Right ventricle myocardium inferior (tissue), 1 donor: ENCODE measurements at regions not wholly inside any gene's neighbourhood (a gene's known extent, or its start where the extent isn't known, plus 50 kb on each side); places are given as distances from the start of the nearest gene placed in this dataset.

Experiments
- ATAC-seq: fragments of 200-7000 bp; cut with Tn5 transposase; one replicate; pipeline ENCODE4 v1.9.1; 2020; ENCODE audit warnings: mild to moderate bottlenecking, moderate library complexity
- DNase-seq: peaks from one replicate; pipeline ENCODE4 v3.0.0; 2021; ENCODE audit errors: missing footprints
- intact Hi-C: fragments of 100-400 bp; cut with DNase I; formaldehyde crosslinking; loops from one replicate; pipeline ENCODE4 v1.11.0; 2022
- donor health status: DM: no; HTN: yes; CAD: no; lungs with severe emphysema.

DNA sequence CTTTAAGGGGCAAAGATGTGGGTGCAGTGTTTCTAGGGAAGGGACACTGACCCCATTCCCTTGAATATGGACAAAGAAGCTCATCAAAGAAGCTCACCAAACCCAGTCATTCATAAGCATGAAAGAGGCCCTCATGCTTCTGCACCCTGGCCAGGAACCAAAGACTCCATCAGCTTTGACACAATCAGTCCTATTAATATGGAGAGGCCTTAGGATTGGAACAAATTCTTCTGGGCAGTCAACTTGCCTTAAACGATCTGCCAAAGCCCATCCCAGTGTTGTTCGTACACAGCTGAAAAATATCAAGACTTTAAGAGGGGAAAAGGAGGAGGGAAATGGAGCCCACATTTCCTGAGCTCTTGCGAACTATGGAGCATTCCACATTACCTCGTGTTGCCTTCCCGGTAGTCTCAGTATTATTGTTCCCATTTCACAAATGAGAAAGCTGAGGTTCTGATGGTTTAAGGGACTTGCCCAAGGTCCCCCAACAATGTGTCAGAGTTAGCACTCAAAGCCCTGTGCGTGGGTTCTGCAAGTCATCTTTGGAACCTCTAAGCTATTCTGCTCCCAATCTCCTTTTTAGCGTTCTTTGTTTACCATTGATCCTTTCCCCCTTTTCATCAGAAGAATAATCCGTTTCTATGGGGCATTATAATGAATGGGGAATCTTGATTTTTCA is 161.9 kb downstream of the ZBTB18 start:
- intact Hi-C loops, result no loop called here
- ATAC-seq (peak; percentile 76), DNase-seq (no peak)

DNA sequence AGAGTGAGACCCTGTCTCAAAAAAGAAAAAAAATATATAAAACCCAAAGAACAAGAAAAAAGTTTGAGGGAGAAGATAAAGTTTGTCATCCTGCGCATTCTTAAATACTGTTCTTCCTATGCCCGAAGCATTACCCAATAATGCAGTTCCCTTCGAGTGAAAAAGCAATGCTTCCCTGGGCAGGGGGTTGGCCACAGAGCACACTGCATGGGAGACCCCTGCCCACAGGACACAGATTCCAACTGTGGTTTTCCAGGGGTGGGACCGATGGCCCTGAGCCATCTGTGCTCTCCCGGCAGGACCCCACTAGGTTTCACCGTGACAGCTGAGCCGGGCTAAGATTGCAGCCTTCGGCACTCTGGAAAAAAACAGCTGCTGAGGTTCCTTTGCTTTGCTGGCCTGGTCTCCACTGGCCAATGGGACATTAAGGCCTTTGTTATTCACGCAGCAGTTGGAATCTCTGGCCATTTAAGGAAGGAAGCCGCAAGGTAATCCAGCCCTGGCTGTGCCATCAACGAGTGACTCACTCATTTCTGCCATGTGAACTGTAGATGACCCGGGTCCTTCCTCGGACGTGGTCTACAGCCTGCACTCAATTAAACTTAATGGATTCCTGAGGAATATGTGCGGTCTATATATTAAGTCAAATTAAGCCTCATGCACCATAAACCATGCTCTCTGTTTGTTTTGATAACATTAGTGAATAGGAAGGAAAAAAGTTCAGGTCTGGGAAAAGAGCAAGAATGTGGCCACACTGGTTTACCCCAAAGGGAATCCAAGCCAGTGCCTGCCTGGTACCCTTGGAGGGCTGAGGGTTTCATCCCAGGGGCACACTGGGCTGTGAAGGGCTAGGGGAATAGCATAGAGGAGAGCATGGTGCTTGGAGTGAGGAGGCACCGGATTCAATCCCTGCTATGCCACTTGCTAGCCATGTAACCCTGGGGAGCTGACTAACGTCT is 163.2 kb downstream of the ZBTB18 start:
- intact Hi-C loops, result no loop called here
- DNase-seq (no peak), ATAC-seq (peak; percentile 56)

DNA sequence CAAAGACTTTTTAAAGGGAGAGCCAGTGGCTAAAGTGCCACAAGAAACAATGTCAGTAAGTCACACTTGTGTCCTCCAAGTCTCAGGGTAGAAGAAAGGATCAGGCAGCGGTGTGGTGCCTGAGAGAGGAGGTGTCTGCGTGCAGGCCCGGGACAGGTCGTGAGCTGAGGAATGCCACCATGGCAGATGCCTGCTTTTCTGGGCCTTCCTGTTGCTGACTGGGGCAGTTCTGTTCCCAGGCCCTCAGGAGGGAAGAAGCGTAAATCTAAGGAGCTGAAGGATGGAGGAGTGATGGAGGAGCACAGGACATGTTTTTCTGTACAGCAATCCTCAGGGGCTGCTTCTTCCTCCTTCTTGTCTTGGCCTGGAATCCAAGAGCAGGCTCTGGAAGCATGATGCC is 165.8 kb downstream of the ZBTB18 start:
- intact Hi-C loops, result no loop called here
- ATAC-seq (no peak), DNase-seq (no peak)

DNA sequence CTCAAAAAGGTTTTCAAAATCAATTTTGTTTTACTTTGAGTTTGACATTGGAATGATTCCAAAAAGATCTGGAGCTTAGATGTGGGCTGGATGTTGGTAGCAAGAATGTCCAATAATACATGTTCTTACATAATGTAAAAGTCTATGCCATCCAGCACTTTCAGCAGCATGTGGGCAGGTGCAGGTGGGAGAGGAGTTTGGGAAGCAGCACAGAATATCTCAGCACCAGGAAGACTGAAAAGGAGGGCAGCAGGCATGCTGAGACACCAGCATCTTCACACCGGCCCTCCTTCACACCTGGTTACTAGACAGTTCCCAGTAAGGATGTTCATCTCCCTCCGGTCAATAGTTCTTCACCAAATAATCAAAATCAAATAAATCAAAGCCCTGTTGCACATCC is 166.6 kb downstream of the ZBTB18 start:
- DNase-seq (no peak), ATAC-seq (no peak)
- intact Hi-C loops, result no loop called here

DNA sequence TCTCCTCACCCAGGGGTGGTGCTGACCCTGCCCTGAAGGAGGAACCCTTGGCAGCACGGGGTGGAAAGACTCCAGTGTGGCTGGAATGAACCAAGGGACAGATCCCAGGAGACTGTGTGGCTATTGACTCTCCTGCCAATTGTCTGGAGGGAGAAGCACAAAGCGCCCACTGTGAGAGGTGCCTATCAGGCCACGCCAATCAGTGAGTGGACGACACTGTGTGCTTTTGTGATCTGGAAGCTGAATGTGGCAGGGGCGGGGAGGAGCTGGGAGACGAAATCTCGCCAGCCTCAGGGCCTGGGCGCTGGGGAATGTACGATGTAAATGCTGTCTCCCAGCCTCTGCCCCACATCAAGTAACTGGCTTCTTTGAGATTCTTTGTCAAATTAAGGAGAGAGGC is 167.1 kb downstream of the ZBTB18 start:
- intact Hi-C loops, result no loop called here
- ATAC-seq (no peak), DNase-seq (no peak)

DNA sequence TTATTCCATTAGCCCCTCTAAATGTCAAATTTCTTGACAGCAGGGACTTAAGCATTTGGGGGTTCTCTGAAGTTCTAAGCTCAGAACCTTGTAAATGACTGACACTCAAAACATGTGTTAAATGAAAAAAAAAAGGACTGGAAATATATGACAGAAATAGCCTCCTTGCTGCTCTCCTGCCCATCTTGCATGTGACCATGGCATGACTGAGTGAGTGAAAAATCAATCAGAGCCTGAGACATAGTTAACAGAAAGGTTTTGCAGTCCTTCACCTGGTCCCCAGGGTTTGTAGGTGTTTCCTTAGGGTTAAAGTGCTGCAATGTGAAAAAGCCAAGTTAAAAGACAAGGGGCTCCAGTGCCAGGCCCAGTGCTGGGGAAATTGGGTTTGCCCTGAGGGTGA is 168.1 kb downstream of the ZBTB18 start:
- intact Hi-C loops, result no loop called here
- DNase-seq (no peak), ATAC-seq (no peak)

DNA sequence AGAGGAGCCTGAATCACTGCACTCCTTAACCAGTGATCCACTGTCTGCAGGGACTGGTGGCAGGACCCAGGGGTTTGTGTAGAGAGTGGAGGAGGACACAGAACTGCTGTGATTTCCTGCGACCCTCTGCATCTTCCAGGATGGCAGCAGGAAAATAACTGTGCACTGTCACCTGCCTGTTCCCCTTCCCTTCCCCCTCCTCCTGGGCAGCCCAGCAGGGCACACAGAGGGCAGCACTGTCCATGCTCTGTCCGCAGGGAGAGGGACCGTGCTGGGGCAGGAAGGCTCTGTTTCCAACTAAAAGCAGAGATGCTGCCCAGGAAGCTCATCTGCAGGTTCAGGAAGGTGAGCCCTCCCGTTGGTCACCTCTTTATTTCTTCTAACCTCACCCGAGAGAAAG is 168.7 kb downstream of the ZBTB18 start:
- ATAC-seq (no peak), DNase-seq (no peak)
- intact Hi-C loops, result no loop called here

DNA sequence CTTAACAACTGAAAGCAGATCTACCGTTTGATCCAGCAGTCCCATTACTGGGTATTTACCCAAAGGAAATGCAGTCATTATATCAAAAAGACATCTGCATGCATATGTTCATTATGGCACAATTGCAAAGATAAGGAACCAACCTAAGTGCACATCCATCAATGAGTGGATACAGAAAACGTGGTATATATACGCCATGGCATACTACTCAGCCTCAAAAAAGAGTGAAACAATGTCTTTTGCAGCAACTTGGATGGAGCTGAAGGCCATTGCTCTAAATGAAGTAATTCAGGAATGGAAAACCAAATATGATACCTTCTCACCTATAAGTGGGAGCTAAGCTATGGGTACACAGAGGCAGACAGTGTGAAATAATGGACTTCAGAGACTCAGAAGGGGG is 169.3 kb downstream of the ZBTB18 start:
- DNase-seq (no peak), ATAC-seq (no peak)
- intact Hi-C loops, result no loop called here

DNA sequence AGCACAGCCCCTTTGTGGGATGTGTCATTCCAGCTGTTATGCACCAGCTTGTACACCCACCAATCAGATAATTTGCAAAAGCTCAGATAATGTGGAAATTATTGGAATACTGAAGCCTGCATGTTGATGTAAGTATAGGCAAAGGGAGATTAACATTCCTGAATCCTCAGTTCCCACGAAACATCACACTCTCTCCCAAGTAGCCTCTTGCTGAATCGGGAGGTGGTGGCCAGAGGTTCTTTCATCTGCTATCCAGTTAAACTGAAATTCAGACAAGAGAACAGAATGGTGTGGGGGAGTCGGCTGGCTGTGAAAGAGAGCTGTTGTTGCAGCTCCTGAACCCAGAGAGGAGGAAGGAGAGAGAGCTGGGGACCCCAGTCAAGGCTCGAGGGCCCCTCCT is 170.9 kb downstream of the ZBTB18 start:
- ATAC-seq (no peak), DNase-seq (no peak)
- intact Hi-C loops, result no loop called here

DNA sequence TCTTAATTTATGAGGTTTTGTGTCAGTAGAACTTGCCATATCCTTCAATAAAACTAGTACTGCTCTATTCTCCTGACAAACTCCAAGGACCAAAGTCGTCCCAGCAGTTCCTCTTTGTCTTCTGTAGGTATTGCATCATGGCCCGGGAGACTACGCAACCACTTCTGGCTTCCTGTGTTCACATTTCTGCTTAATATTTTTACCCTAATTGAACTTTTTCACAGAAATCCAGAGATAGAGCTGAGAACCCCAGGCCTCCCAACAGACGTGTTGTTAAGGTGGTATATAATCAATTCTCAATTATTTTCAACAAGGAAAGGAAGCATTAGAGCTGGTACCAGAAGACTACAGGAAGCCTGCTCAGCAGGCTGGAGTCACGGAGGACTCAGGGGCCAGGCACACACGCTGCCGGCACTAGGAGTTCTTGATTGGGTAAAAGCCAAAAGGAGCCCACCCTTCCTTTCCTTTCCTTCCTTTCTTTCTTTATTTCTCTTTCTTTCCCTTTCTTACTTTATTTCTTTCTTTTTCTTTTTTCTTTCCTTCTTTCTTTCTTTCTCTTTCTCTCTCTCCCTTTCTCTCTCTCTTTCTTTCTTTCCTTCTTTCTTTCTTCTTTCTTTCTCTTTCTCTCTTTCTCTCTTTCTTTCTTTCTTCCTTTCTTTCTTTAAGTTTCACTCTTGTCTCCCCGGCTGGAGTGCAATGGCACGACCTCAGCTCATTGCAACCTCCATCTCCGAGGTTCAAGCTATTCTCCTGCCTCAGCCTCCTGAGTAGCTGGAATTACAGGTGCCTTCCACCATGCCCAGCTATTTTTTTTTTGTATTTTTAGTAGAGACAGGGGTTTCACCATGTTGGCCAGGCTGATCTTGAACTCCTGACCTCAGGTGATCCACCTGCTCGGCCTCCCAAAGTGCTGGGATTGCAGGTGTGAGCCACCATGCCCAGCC is 173.7 kb downstream of the ZBTB18 start:
- intact Hi-C loops, result no loop called here
- ATAC-seq, result peak; percentile 34
- peak; percentile 86 for DNase-seq

DNA sequence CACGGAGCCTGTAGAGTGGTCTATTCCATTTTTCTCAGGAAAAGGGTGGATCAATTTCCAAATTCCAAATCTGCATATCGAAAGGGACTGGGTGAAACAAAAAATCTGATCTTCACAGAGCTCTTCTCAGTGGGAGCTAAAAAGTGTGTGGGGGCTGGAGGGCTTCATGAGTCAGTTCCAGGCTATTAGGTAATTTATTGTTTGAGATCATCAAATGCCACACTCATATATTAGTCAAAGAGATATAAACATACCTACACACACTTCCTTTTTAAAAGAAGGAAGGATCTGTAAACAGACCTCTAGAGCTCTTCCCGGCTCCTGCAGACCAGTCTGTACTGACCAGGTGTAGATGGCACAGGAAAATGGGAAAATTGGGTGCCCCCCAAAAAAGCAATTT is 175.4 kb downstream of the ZBTB18 start:
- ATAC-seq, result no peak
- no peak for DNase-seq
- intact Hi-C loops, result no loop called here

DNA sequence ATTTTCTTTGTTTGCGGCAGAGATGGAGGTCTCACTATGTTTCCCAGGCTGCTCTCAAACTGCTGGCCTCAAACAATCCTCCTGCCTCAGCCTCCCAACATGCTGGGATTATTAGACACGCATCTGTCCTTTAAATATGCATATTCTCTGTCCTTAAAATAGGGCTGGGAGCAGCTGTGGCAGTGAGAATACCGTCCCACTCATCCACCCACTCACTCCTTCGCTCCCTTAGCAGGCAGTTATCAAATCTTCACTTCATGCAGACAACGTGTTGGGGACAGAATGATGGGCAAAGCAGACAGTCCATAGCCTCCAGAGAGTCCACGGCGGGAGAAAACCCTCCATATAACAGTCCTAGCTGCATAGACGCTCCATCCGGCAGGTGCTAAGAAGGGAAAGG is 179.4 kb downstream of the ZBTB18 start:
- intact Hi-C loops, result no loop called here
- DNase-seq (no peak), ATAC-seq (no peak)

DNA sequence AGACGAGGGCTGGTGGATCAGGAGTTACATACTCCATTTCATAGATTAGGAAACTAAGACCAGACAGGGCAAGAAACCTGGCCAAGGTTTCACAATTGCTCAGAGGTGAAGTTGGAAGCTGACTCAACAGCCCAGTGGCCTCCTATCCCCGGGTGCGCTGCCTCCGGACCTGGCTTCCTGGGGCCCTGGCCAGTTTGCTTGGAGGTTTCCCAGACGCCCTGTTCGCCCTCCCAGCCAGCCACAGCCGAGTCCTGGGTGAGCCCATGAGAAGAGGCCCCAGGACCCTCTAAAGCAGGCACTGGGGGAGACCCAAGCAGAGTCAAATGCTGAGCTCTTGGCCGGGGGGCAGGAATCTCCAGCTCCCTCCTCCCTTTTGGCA is 180.1 kb downstream of the ZBTB18 start:
- DNase-seq, result no peak
- intact Hi-C loops, result no loop called here
- no peak for ATAC-seq

DNA sequence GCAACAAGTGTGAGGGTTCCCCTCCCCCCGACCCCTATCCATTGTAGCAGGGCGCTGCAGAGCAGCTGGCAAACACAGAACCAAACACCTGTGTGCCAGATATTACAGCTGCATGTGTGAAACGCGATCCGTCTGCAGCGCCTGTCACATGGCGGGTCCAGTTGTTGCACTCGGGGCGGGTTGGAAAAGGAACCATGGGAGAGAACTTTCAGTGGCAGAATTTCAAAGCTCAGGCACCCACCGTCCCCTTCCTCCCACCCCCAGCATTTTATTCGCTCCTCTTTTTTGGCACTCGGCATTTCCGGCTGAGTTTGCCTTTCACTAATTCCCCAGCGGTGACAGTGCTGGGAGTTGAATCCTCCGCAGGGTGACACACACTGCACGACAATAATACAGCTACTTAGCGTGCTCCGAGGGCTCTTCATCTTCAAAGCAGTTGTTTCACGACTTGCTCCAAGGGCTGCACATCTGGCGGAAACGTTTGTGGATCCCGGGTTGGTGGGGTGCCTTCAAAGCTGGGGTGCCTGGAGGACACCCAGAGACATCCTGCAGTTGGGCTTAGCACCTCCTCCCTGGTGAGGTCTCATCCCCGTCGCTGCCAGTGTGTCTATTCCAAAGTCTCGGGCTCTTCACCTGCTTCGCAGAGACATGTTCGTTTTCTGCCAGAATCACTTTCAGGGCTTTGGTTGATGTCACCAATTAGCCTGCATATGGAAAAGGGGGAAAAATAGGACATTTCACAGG is 180.7 kb downstream of the ZBTB18 start:
- intact Hi-C loops, result no loop called here
- ATAC-seq, result peak; percentile 60
- no peak for DNase-seq

DNA sequence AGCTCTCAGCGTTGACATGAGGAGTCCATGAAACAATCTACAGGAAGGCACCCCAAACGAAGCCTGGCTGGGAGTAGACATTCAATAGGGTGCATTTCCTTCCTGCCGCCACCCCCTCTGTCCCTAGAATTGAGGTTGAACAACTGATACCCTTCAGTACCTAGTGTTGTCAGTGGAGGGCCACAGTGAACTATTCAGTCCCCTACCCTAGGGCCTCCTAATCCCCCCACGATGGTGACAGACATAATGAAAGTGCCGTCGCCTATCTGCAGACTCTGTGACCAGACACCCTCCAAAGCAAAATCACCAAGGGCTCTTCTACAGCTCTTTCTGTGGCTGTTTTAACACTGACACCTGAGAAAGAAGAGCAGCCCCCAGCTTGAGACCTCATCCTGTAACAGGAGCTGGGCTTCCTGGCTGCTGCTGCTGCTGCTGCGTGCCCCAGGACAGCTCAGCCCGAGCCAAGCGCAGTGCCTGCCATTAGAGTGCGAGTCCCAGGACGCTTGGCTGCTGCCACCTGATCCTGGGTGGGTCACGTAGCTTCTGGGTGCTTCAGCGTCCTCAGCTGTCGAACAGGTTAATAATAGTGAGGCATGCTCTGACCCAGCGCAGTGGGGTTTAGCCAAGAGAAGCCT is 183.0 kb downstream of the ZBTB18 start:
- DNase-seq, result no peak
- intact Hi-C loops, result no loop called here
- no peak for ATAC-seq

DNA sequence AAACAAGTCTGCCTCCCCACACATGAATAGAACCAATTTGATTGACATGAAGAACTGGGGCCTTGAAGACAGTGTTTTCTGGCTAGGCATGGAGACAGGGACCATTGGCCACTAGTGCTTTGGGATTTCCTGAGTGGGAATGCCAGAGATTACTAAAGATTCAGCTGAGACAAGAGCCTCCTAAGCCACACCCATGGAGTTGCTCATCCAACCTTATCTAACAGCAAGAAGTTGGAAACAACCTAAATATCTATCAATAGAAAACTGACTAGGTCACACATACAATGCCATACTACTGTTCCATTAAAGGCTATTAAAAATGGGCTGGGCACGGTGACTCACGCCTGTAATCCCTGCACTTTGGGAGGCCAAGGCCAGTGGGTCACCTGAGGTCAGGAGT is 184.1 kb downstream of the ZBTB18 start:
- intact Hi-C loops, result no loop called here
- no peak for ATAC-seq
- no peak for DNase-seq

DNA sequence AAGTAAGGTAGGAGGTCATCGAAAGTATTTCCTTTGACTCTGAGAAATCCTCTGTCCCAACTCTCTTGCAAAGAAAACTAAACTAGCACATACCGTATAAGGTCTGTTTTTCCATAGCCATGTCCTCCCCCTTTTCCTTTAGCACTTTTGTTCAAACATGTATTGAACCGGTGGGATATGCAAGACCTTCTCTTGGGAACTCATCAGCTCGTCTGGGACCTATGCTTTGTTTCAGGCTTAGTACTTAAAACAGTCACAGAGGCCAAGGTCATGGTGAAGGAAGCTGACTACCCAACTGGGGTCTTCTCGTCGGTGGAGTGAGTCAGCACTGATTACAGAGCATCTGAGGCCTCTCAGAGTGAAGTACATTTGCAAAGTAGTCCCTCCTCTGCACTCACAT is 185.0 kb downstream of the ZBTB18 start:
- no peak for DNase-seq
- ATAC-seq, result no peak
- intact Hi-C loops, result no loop called here

DNA sequence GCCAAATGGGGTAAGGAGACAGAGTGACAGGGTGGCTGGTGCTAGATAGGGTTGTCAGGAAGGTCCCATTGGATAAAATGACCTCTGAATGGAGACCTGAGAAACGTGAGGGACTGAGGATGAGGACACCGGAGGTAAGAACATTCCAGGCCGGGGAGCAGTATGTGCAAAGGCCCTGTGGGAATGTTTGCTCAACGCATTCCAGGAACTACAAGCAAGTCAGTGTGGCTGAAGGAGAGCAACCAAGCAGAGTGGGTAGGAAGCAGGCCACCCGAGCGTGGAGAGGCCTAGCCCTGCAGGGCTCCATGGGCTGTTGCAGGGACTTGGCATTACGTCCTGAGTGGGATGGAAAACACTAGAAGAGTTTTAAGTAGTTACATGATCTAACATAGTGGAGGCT is 185.6 kb downstream of the ZBTB18 start:
- intact Hi-C loops, result no loop called here
- no peak for ATAC-seq

More for the DNA sequence above, 185.6 kb downstream of the ZBTB18 start:
- DNase-seq, result no peak
